ENCODE measurements at regions not wholly inside any gene's neighbourhood (a gene's known extent, or its start where the extent isn't known, plus 50 kb on each side); places are given as distances from the start of the nearest gene placed in this dataset.

DNA sequence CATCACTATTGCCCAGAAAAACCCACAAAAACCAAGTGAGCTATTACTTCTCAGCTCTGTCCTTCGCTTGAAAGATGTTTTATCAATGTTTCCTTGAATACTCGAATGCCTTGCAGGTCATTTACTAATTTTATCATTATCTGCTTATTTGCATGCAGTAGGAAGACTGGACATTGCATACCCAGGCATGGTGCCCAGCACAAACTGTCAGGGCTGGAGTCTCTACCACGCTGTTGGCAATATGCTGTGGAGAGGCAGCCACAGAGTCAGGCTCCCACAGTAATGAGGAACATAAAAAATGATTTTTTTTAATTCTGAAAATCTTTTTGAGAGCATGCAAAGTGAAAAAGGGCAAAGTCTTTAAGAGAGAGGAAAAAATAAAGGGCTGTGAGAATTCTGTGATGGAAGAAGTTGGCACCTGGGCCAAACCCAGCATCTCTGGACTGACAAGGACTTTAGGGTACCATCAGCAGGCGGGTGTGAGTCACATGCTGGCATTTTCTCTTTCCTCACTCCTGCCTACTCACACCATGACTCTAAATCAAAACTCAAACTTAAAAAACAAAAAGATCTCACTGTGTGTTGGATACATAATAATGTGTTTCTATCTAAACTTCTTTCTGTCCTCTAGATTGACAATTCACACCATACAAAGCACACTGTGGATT is 709.8 kb upstream of the FANCL start:
- DNase-seq (ENCODE audit: insufficient read length, low spot score): no peak
- no peak for TF ChIP-seq CTCF (IDR thresholded peaks at IDR 0.05; ENCODE audit: insufficient read depth, missing control alignments)
- no peak for FAIRE-seq

GRCh38 chr2:58939388-58939787 is 698.3 kb upstream of the FANCL start:
- DNase-seq (ENCODE audit: insufficient read length, low spot score) (no peak), FAIRE-seq (no peak)
- no peak for TF ChIP-seq CTCF (IDR thresholded peaks at IDR 0.05; ENCODE audit: insufficient read depth, missing control alignments)

- no peak for DNase-seq (ENCODE audit: insufficient read length, low spot score)
- no peak for FAIRE-seq
- no peak for TF ChIP-seq CTCF (IDR thresholded peaks at IDR 0.05; ENCODE audit: insufficient read depth, missing control alignments)
These were observed 697.9 kb upstream of the FANCL start for GRCh38 chr2:58938988-58939387.

DNA sequence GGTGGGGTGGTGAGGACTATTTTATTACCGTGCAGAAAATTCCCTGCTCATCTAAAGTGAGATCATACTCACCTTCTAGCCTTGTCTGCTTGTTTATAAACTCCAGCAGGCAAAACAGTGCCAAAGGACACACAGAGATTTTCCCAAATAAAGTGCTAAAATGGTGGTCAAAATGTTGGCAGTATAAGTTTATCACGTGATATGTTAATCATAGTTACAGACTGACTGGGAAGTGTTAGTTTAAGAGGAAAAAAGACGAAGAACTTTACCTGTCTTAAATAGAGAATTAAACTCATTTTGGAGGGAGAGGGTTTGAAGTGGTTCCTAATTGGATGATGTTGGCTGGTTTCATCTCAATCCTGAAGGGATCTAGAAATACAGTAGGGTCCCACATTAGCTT is 691.7 kb upstream of the FANCL start:
- FAIRE-seq (no peak), DNase-seq (ENCODE audit: insufficient read length, low spot score) (no peak)
- TF ChIP-seq CTCF (IDR thresholded peaks at IDR 0.05; ENCODE audit: insufficient read depth, missing control alignments): no peak

- FAIRE-seq (no peak), DNase-seq (ENCODE audit: insufficient read length, low spot score) (no peak)
- no peak for TF ChIP-seq CTCF (IDR thresholded peaks at IDR 0.05; ENCODE audit: insufficient read depth, missing control alignments)
These were observed 689.4 kb upstream of the FANCL start for GRCh38 chr2:58930537-58930936.

DNA sequence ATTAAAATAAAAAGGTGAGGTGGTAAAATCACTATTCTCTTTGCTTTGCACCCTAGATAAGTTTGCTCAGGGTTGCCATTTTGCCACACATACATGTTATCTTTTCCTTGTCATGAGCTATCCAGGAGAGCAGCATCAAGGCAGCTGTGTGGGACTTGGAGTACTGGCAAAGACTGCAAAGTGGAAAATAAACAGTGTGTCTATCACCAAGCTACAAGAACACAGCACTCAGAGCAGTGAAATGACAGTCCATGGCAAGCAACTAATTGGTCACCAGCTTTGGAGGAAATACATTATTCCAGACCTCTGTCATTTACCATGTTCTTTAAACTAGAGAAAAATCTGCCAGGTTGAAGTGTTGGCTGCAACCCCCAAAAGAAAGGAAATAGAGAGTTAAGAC is 687.8 kb upstream of the FANCL start:
- FAIRE-seq: no peak
- TF ChIP-seq CTCF (IDR thresholded peaks at IDR 0.05; ENCODE audit: insufficient read depth, missing control alignments): no peak
- DNase-seq (ENCODE audit: insufficient read length, low spot score): no peak

DNA sequence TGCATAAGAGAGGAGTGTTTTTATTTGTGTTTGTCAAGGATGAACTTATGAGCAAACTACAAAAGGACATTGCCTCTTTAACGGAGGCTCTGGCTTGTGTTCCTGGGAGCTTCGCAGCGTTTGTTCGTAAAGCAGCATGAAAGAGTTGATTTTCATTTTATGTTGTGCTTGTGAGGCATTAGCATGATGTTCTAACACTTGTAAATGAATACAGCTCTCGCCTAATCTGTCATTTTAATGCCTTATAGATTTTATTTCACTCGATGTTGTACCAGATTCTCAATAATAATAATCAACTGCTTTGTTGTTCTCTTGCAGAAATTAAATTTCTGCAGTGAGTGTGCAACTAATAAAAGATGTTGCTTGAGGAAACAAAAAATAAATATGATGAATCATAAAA is 687.3 kb upstream of the FANCL start:
- no peak for TF ChIP-seq CTCF (IDR thresholded peaks at IDR 0.05; ENCODE audit: insufficient read depth, missing control alignments)
- DNase-seq (ENCODE audit: insufficient read length, low spot score) (no peak), FAIRE-seq (no peak)
